Smooth muscle cell (in vitro differentiated cells): ENCODE measurements at regions not wholly inside any gene's neighbourhood (a gene's known extent, or its start where the extent isn't known, plus 50 kb on each side); places are given as distances from the start of the nearest gene placed in this dataset.
"Not testable (repeated sequence)": the region's sequence is repeated elsewhere in the genome, so short reads cannot be mapped to it uniquely, and the experiment has no call there.

Experiments used
- DNase-seq: peaks from one replicate; lab custom pipeline; 2025; ENCODE audit not compliant: unreplicated experiment; lab: John Stamatoyannopoulos, UW
- H2AFZ ChIP-seq: fragments of 200-600 bp; sonication (generic); 2 replicates; pipeline ENCODE4 v1.6.0; 2016; ENCODE audit warnings: antibody characterized with exemption, low read depth, mild to moderate bottlenecking
- H3F3A ChIP-seq: fragments of 200-600 bp; sonication (generic); 2 replicates; pipeline ENCODE4 v1.6.0; 2017; ENCODE audit warnings: antibody characterized with exemption, low read depth
- H3K27ac ChIP-seq: fragments of 200-600 bp; sonication (generic); 2 replicates; pipeline ENCODE4 v1.5.1; 2016; ENCODE audit warnings: low read depth, mild to moderate bottlenecking
- H3K27me3 ChIP-seq: fragments of 200-600 bp; sonication (generic); 2 replicates; pipeline ENCODE4 v1.6.1; 2016; ENCODE audit warnings: low read depth, mild to moderate bottlenecking
- H3K36me3 ChIP-seq: fragments of 200-600 bp; sonication (generic); 2 replicates; pipeline ENCODE4 v1.5.1; 2016; ENCODE audit warnings: low read depth
- H3K4me1 ChIP-seq: fragments of 200-600 bp; sonication (generic); 2 replicates; pipeline ENCODE4 v1.5.1; 2016; ENCODE audit warnings: low read depth
- H3K4me2 ChIP-seq: fragments of 200-600 bp; sonication (generic); 2 replicates; pipeline ENCODE4 v1.6.0; 2016; ENCODE audit warnings: mild to moderate bottlenecking
- H3K4me3 ChIP-seq: fragments of 200-600 bp; sonication (generic); 2 replicates; pipeline ENCODE4 v1.5.1; 2016; ENCODE audit warnings: mild to moderate bottlenecking
- H3K79me2 ChIP-seq: fragments of 200-600 bp; sonication (generic); 2 replicates; pipeline ENCODE4 v1.6.0; 2016; ENCODE audit warnings: low read depth, mild to moderate bottlenecking
- H3K9ac ChIP-seq: fragments of 200-600 bp; sonication (generic); 2 replicates; pipeline ENCODE4 v1.6.0; 2016; ENCODE audit warnings: low read depth
- H3K9me3 ChIP-seq: fragments of 200-600 bp; sonication (generic); replicated peaks from 2 replicates; pipeline ENCODE4 v1.5.1; 2016; ENCODE audit warnings: low read depth
- H4K20me1 ChIP-seq: fragments of 200-600 bp; sonication (generic); 2 replicates; pipeline ENCODE4 v1.6.0; 2016; ENCODE audit warnings: low read depth
- WGBS: methylation state at CpG from one replicate; pipeline ENCODE4 v1.1.7; 2016; ENCODE audit warnings: low lambda C conversion rate; 5-methylcytosine and 5-hydroxymethylcytosine counted together
- TF ChIP-seq, protein P1 (sequence below): fragments of 200-600 bp; sonication (generic); IDR thresholded peaks from 2 replicates; pipeline ENCODE4 v1.5.1; 2017; ENCODE audit warnings: borderline replicate concordance, mild to moderate bottlenecking, antibody characterized with exemption; ENCODE audit not compliant: insufficient read depth, poor library complexity, severe bottlenecking

DNA sequence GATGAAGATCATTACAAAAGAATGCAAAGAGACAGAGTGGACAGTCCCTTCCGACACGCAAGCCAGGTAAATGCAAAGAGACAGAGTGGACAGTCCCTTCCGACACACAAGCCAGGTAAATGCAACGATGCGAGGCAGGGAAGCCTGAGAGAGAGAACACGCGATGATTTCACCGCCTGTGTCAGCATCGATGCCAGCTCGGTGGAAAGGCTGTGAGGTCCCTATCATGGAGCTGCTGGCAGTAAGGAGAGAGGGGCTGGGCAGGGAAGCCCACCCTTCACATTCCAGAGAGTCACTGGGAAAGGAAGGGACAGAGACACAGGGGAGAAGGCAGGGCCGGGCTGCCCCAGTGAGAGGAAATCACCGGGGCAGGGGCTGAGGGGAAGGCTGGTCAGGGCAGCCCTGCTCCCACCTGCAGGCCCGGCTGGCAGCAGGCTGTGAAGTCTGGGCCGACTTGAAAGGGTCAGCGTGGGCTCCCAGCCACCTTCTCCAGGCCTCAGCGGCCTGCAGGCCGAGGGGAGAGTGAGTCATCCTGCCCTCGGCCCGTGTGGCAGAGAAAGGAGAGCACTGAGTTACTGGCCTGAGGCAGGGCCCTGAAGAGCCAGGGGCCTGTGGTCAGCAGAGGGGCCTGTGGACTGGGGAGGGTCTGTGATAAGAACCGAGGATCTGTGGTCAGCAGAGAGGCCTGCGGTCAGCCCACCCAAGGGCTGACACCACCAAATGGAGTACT, 80.4 kb downstream of the DACT2 start:
- Histone ChIP-seq H3K4me3 (no peak overlapping the region), H3K79me2 (no peaks in the 10 kb centered on the region), H3K9me3 (no peaks in the 10 kb centered on the region), H3K4me2 (peak overlapping the region; percentile 43), H3K9ac (no peak overlapping the region), H3K4me1 (no peaks in the 10 kb centered on the region), H3K27ac (no peak overlapping the region), H3K36me3 (no peaks in the 10 kb centered on the region), H2AFZ (no peak overlapping the region), H3K27me3 (no peaks in the 10 kb centered on the region), H4K20me1 (no peaks in the 10 kb centered on the region), H3F3A (no peaks in the 10 kb centered on the region)
- DNase-seq = no peak
- 63% methylated on average over 16 of the region's 21 CpGs for WGBS
- TF ChIP-seq, protein P1, sequence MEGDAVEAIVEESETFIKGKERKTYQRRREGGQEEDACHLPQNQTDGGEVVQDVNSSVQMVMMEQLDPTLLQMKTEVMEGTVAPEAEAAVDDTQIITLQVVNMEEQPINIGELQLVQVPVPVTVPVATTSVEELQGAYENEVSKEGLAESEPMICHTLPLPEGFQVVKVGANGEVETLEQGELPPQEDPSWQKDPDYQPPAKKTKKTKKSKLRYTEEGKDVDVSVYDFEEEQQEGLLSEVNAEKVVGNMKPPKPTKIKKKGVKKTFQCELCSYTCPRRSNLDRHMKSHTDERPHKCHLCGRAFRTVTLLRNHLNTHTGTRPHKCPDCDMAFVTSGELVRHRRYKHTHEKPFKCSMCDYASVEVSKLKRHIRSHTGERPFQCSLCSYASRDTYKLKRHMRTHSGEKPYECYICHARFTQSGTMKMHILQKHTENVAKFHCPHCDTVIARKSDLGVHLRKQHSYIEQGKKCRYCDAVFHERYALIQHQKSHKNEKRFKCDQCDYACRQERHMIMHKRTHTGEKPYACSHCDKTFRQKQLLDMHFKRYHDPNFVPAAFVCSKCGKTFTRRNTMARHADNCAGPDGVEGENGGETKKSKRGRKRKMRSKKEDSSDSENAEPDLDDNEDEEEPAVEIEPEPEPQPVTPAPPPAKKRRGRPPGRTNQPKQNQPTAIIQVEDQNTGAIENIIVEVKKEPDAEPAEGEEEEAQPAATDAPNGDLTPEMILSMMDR = no peak

DNA sequence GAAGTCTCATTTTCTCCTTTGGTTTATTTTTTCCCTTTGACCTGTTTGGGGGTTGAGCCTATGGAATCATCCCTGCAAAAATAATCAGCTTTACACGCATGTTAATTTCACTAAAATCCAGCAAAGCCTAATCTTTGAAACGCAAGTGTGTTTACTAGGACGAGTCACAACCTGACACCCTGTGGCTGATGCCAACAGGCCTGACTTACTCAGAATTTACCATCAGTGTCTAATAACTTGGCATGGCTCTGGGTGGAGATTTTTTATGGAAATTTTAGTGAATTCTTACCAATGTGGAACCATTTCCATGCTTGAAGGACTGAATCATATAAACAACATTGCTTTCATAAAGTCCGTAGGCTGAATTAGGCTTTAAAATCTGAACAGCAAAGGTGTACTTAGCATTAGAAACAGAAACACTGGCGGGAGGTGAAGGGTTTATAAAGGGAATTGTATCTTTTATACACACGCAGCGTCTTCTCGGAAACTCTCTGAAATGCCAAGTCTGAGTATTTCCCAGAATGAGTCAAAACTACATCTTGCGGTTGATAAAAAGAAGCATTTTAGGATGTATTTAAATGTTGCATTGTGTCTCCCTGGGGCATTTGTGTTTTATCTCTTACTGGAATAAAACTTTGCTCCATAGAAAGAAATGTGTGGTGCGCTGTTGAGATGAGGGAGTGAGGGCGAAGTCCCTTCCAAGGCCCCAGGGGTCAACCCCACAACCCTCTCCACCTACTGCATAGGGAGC, 81.2 kb downstream of the DACT2 start:
- Histone ChIP-seq H3K79me2 (no peaks in the 10 kb centered on the region), H3K9ac (no peak overlapping the region), H3K9me3 (no peaks in the 10 kb centered on the region), H4K20me1 (no peaks in the 10 kb centered on the region), H3K4me2 (no peak overlapping the region), H3K27ac (no peak overlapping the region), H3K27me3 (no peaks in the 10 kb centered on the region), H3F3A (no peaks in the 10 kb centered on the region), H2AFZ (no peak overlapping the region), H3K4me3 (no peak overlapping the region), H3K4me1 (no peaks in the 10 kb centered on the region), H3K36me3 (no peaks in the 10 kb centered on the region)
- WGBS = 78% methylated on average over 11 of the region's 11 CpGs
- TF ChIP-seq, protein P1 = no peak
- DNase-seq = no peak

DNA sequence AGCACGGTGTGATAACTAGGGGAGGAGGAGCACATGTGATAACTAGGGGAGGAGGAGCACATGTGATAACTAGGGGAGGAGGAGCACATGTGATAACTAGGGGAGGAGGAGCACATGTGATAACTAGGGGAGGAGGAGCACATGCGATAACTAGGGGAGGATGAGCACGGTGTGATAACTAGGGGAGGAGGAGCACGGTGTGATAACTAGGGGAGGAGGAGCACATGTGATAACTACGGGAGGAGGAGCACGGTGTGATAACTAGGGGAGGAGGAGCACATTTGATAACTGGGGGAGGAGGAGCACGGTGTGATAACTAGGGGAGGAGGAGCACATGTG, 85.7 kb downstream of the DACT2 start:
- H2AFZ ChIP-seq, H3K4me1 ChIP-seq, H3K36me3 ChIP-seq, H3K27ac ChIP-seq, H3K9ac ChIP-seq, H3K4me3 ChIP-seq, H3K79me2 ChIP-seq, H4K20me1 ChIP-seq, H3K4me2 ChIP-seq, H3F3A ChIP-seq, H3K9me3 ChIP-seq, DNase-seq: not testable (repeated sequence)
- 88% methylated on average over 4 of the region's 7 CpGs for WGBS
- H3K27me3 ChIP-seq = peaks cover 13% of the 10 kb centered on the region

DNA sequence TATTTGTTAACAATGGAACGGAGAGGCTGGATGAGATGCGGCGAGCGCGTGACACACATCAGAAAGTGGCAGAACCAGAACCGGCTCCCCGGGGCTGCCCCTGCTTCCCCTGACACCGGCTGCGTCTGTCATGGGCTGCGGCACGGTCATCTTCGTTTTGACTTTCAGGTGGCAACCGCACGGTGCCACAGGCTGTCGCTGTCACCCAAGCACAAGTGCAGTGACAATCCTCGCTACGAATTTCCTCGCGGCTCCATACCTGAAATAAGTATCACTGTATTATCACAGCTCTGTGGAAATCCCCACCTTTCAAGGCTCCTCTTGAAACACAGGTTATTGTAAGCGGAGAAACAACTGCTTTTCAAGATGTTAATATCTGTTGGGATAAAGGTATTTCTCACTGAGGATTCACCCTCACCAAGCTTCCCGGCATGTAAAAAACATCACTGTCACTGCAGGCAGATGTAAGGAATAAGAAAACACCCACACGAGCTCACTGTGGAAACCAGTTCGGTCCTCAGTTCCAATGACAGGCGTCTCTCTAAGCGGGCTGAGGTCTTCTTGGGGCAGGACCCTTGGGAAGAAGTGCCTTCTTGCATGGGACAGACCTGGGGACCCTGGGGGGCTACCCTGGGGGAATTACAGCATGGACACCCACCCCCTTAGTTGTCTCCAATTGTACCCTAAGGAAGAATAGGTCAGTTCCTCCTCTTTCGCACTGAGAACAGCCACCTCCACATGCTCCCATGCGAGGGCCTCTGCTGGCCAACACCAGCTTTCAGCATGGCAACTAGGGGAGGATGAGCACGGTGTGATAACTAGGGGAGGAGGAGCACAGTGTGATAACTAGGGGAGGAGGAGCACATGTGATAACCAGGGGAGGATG, 86.3 kb downstream of the DACT2 start:
- DNase-seq = no peak
- no peaks in the 10 kb centered on the region for H3K79me2 ChIP-seq
- H3K4me1 ChIP-seq = peaks cover 5% of the 10 kb centered on the region
- no peak overlapping the region for H3K4me2 ChIP-seq
- no peaks in the 10 kb centered on the region for H3K36me3 ChIP-seq
- no peaks in the 10 kb centered on the region for H4K20me1 ChIP-seq
- no peak overlapping the region for H3K9ac ChIP-seq
- no peak overlapping the region for H2AFZ ChIP-seq
- H3K4me3 ChIP-seq = no peak overlapping the region
- H3K9me3 ChIP-seq = no peaks in the 10 kb centered on the region
- H3K27ac ChIP-seq = no peak overlapping the region
- no peaks in the 10 kb centered on the region for H3F3A ChIP-seq
- peaks cover 13% of the 10 kb centered on the region for H3K27me3 ChIP-seq
- WGBS = 89% methylated on average over 28 of the region's 28 CpGs
- TF ChIP-seq, protein P1 = no peak
